Stimulated activated naive CD4-positive, alpha-beta T cell (primary cell): ENCODE measurements at regions not wholly inside any gene's neighbourhood (a gene's known extent, or its start where the extent isn't known, plus 50 kb on each side); places are given as distances from the start of the nearest gene placed in this dataset.

Source experiments
- DNase-seq, 6 experiments: peaks; one replicate each; lab custom pipeline; 2025; lab: John Stamatoyannopoulos, UW

GRCh38 chr1:194331758-194332157 is 1145.3 kb upstream of the B3GALT2 start:
- DNase-seq: no peak

- no peak for DNase-seq
Measured at GRCh38 chr1:194322751-194323150, 1136.3 kb upstream of the B3GALT2 start.

GRCh38 chr1:194318790-194319280 is 1132.4 kb upstream of the B3GALT2 start:
- DNase-seq: no peak

- DNase-seq: no peak
Measured at GRCh38 chr1:194309697-194310096, 1123.3 kb upstream of the B3GALT2 start.

- no peak for DNase-seq
Measured at GRCh38 chr1:194309269-194309668, 1122.9 kb upstream of the B3GALT2 start.

- no peak for DNase-seq
Measured at GRCh38 chr1:194300776-194301175, 1114.4 kb upstream of the B3GALT2 start.

GRCh38 chr1:194300340-194300739 is 1113.9 kb upstream of the B3GALT2 start:
- DNase-seq: no peak

- no peak for DNase-seq
Measured at GRCh38 chr1:194298007-194298598, 1111.7 kb upstream of the B3GALT2 start.

GRCh38 chr1:194297094-194297493 is 1110.7 kb upstream of the B3GALT2 start:
- no peak for DNase-seq

- no peak for DNase-seq
Measured at GRCh38 chr1:194296201-194296600, 1109.8 kb upstream of the B3GALT2 start.

- DNase-seq: peak in 5 of 6 experiments; percentile 6 to 70 (median 47)
Measured at GRCh38 chr1:194295685-194296084, 1109.3 kb upstream of the B3GALT2 start.

GRCh38 chr1:194293851-194294405 is 1107.5 kb upstream of the B3GALT2 start:
- DNase-seq: no peak

GRCh38 chr1:194292966-194293365 is 1106.6 kb upstream of the B3GALT2 start:
- peak in 1 of 6 experiments; percentile 2 for DNase-seq

- peak in 5 of 6 experiments; percentile 30 to 80 (median 73) for DNase-seq
Measured at GRCh38 chr1:194289569-194290266, 1103.3 kb upstream of the B3GALT2 start.

- DNase-seq: no peak
Measured at GRCh38 chr1:194288238-194288637, 1101.8 kb upstream of the B3GALT2 start.

- no peak for DNase-seq
Measured at GRCh38 chr1:194281376-194281775, 1095.0 kb upstream of the B3GALT2 start.

GRCh38 chr1:194280463-194280862 is 1094.0 kb upstream of the B3GALT2 start:
- no peak for DNase-seq

- DNase-seq: no peak
Measured at GRCh38 chr1:194279975-194280374, 1093.6 kb upstream of the B3GALT2 start.

GRCh38 chr1:194277927-194278326 is 1091.5 kb upstream of the B3GALT2 start:
- DNase-seq: no peak

- no peak for DNase-seq
Measured at GRCh38 chr1:194273660-194274059, 1087.2 kb upstream of the B3GALT2 start.

- no peak for DNase-seq
Measured at GRCh38 chr1:194268839-194269238, 1082.4 kb upstream of the B3GALT2 start.

- DNase-seq: no peak
Measured at GRCh38 chr1:194267021-194267420, 1080.6 kb upstream of the B3GALT2 start.

GRCh38 chr1:194256010-194256409 is 1069.6 kb upstream of the B3GALT2 start:
- DNase-seq: no peak
